SIG-M5 treated with dmso at 0.1 percent for 504 hours (cell line): ENCODE measurements at regions not wholly inside any gene's neighbourhood (a gene's known extent, or its start where the extent isn't known, plus 50 kb on each side); places are given as distances from the start of the nearest gene placed in this dataset.
"Not testable (repeated sequence)": the region's sequence is repeated elsewhere in the genome, so short reads cannot be mapped to it uniquely, and the experiment has no call there.

Source experiments
- DNase-seq: peaks from one replicate; lab custom pipeline; 2025; ENCODE audit not compliant: unreplicated experiment; lab: John Stamatoyannopoulos, UW

- no peak for DNase-seq
These were observed 201.8 kb upstream of the AGR3 start for GRCh38 chr7:17083392-17084165.

- DNase-seq: no peak
These were observed 202.3 kb upstream of the AGR3 start for GRCh38 chr7:17084166-17084475.

GRCh38 chr7:17085186-17085585 is 203.4 kb upstream of the AGR3 start:
- DNase-seq: no peak

GRCh38 chr7:17086403-17086802 is 204.6 kb upstream of the AGR3 start:
- no peak for DNase-seq

- no peak for DNase-seq
These were observed 207.7 kb upstream of the AHR start for GRCh38 chr7:17090751-17091150.

GRCh38 chr7:17093461-17093860 is 205.0 kb upstream of the AHR start:
- no peak for DNase-seq

- DNase-seq: no peak
These were observed 203.4 kb upstream of the AHR start for GRCh38 chr7:17094963-17095574.

GRCh38 chr7:17095931-17096330 is 202.5 kb upstream of the AHR start:
- DNase-seq: no peak

- DNase-seq: no peak
These were observed 200.7 kb upstream of the AHR start for GRCh38 chr7:17097668-17098297.

- no peak for DNase-seq
These were observed 199.9 kb upstream of the AHR start for GRCh38 chr7:17098515-17098914.

GRCh38 chr7:17099083-17099973 is 199.1 kb upstream of the AHR start:
- no peak for DNase-seq

GRCh38 chr7:17099974-17100509 is 198.4 kb upstream of the AHR start:
- DNase-seq: not testable (repeated sequence)

GRCh38 chr7:17101207-17101696 is 197.2 kb upstream of the AHR start:
- no peak for DNase-seq

- no peak for DNase-seq
These were observed 195.3 kb upstream of the AHR start for GRCh38 chr7:17103170-17103569.

- no peak for DNase-seq
These were observed 194.5 kb upstream of the AHR start for GRCh38 chr7:17103984-17104383.

- no peak for DNase-seq
These were observed 194.0 kb upstream of the AHR start for GRCh38 chr7:17104419-17104818.

- no peak for DNase-seq
These were observed 192.8 kb upstream of the AHR start for GRCh38 chr7:17105701-17106100.

GRCh38 chr7:17108049-17108584 is 190.3 kb upstream of the AHR start:
- DNase-seq: no peak

GRCh38 chr7:17109020-17109419 is 189.4 kb upstream of the AHR start:
- no peak for DNase-seq

- not testable (repeated sequence) for DNase-seq
These were observed 184.7 kb upstream of the AHR start for GRCh38 chr7:17113770-17114169.

GRCh38 chr7:17118412-17118811 is 180.0 kb upstream of the AHR start:
- DNase-seq: no peak
